SH-SY5Y (cell line): ENCODE measurements at regions not wholly inside any gene's neighbourhood (a gene's known extent, or its start where the extent isn't known, plus 50 kb on each side); places are given as distances from the start of the nearest gene placed in this dataset.

Experiments
- GATA2 ChIP-seq: IDR thresholded peaks from 2 replicates; pipeline ENCODE4 v1.6.1; 2011; ENCODE audit warnings: mild to moderate bottlenecking, low read depth, low read length
- GATA3 ChIP-seq: IDR thresholded peaks from 2 replicates; pipeline ENCODE4 v1.6.1; 2011; ENCODE audit warnings: low read depth, mild to moderate bottlenecking, low read length, moderate library complexity

DNA sequence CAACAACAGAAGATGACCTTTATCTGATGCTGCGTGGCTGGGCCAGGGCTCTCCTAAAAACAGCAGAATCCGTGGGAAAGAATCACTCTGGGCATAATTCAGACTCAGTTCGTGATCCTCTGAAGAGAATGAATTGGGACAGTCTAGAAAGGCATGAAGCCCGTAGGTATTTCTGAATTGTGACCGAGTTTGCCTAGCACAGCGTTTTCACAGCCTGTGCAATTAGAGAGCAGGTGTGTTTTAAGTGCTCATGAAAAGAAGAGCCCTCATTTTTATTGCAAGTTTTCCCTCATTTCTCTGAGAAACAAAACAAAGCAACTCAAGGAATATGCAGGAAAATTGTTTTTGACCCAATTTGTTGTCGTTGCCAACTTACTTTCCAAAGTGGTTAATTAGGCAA lies 366.2 kb downstream of the WDR11 start:
- TF ChIP-seq GATA3 (no peak), GATA2 (no peak)
